ENCODE measurements at regions not wholly inside any gene's neighbourhood (a gene's known extent, or its start where the extent isn't known, plus 50 kb on each side); places are given as distances from the start of the nearest gene placed in this dataset.

GRCh38 chr3:153094386-153094785, 67.6 kb upstream of the RAP2B start:
- Mint-ChIP-seq H3K4me1 (peaks cover 44% of the 10 kb centered on the region), H3K27ac (no peak overlapping the region), H3K36me3 (ENCODE audit: low read depth) (peaks cover 7% of the 10 kb centered on the region; the same call in 2 of the 3 replicates), H3K9me3 (peaks cover 13% of the 10 kb centered on the region), H3K4me3 (no peak overlapping the region; the same call in 2 of the 3 replicates), H3K27me3 (ENCODE audit: insufficient read depth, low read depth, poor library complexity) (peaks cover 6% of the 10 kb centered on the region)
- Histone ChIP-seq H3K4me1 (ENCODE audit: insufficient read depth) (peaks cover 65% of the 10 kb centered on the region), H3K4me3 (peak overlapping the region; percentile 10; the same call in 1 of the 2 replicates), H4K20me1 (replicated peaks; ENCODE audit: insufficient read depth) (no peaks in the 10 kb centered on the region), H3K79me2 (replicated peaks; ENCODE audit: insufficient read depth) (no peaks in the 10 kb centered on the region), H2AFZ (no peak overlapping the region), H3F3A (replicated peaks; ENCODE audit: low read depth) (no peaks in the 10 kb centered on the region), H3K27me3 (ENCODE audit: insufficient read depth) (peaks cover 7% of the 10 kb centered on the region; the same call in 1 of the 2 replicates), H3K36me3 (ENCODE audit: insufficient read depth) (no peaks in the 10 kb centered on the region), H3K9me2 (ENCODE audit: insufficient read depth) (no peaks in the 10 kb centered on the region), H3K4me2 (peak overlapping the region; percentile 54), H3K27ac (ENCODE audit: low read depth) (0 out of 2 replicates have a peak overlapping the region, but pooled peaks have one; percentile 20)
- TF ChIP-seq REST (IDR thresholded peaks at IDR 0.05; ENCODE audit: unreplicated experiment) (no peak), ZNF462 (CRISPR knock-in tag; IDR thresholded peaks at IDR 0.05) (no peak), ZNF114 (CRISPR knock-in tag; IDR thresholded peaks at IDR 0.05) (no peak), EZH2phosphoT487 (IDR thresholded peaks at IDR 0.05; ENCODE audit: unreplicated experiment) (no peak), JUNB (IDR thresholded peaks at IDR 0.05; ENCODE audit: unreplicated experiment) (no peak), STAT1 (IDR thresholded peaks at IDR 0.05; ENCODE audit: unreplicated experiment) (no peak), CREB1 (CRISPR knock-in tag; IDR thresholded peaks at IDR 0.05; ENCODE audit: low read depth) (no peak), NANOG (IDR thresholded peaks at IDR 0.05; ENCODE audit: borderline replicate concordance) (no peak), CTCF (conservative IDR thresholded peaks at IDR 0.05; ENCODE audit: low read depth in 2 of 2) (no peak), ZNF331 (CRISPR knock-in tag; IDR thresholded peaks at IDR 0.05; ENCODE audit: low read depth) (no peak), EZH2 (IDR thresholded peaks at IDR 0.05; ENCODE audit: low read depth, unreplicated experiment) (no peak)
- ATAC-seq (no peak), DNase-seq (ENCODE audit: low spot score) (no peak)

Data from GM23338 (cell line).